Right lobe of liver (tissue), 4 donors: ENCODE measurements at regions not wholly inside any gene's neighbourhood (a gene's known extent, or its start where the extent isn't known, plus 50 kb on each side); places are given as distances from the start of the nearest gene placed in this dataset.

Experiments used
- POLR2A ChIP-seq: fragments of 450-650 bp; IDR thresholded peaks from one replicate; pipeline ENCODE4 v1.6.1; 2017; ENCODE audit warnings: antibody characterized with exemption, mild to moderate bottlenecking
- TF ChIP-seq, protein P1 (sequence below), 4 donors: fragments of 200-600 bp in 3 of 4; fragments of 450-650 bp in 1 of 4; IDR thresholded peaks; one replicate each; pipeline versions ENCODE4 v1.5.1 to v1.8.0; 2016 to 2022; ENCODE audit warnings: antibody characterized with exemption in 4 of 4, mild to moderate bottlenecking in 2 of 4
- donor health status: DM: no; HTN: no; CAD: no.
- donor health status: DM: no; HTN: no; CAD: no.
- donor health status: DM: no; HTN: yes; CAD: no.

DNA sequence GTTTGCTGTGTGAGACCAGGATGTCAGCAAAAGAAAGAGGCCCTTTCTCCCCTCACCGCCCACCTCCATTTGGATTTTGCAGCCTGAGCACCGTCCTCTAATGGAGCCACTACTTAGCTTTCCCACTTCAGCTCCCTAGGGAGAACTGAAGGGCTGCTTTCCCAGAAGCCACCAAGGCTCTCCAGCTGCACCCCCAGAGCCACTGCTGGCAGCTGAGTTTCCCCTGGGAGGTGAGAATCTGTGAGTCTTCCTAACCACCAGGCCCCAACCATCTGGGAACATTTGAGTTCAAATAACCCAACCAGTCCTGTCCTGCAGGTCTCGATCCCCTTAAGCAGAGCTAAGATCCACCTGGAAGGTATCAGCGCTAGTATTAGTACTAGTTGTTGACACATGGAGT lies 173.1 kb upstream of the USP9X start:
- TF ChIP-seq, protein P1, sequence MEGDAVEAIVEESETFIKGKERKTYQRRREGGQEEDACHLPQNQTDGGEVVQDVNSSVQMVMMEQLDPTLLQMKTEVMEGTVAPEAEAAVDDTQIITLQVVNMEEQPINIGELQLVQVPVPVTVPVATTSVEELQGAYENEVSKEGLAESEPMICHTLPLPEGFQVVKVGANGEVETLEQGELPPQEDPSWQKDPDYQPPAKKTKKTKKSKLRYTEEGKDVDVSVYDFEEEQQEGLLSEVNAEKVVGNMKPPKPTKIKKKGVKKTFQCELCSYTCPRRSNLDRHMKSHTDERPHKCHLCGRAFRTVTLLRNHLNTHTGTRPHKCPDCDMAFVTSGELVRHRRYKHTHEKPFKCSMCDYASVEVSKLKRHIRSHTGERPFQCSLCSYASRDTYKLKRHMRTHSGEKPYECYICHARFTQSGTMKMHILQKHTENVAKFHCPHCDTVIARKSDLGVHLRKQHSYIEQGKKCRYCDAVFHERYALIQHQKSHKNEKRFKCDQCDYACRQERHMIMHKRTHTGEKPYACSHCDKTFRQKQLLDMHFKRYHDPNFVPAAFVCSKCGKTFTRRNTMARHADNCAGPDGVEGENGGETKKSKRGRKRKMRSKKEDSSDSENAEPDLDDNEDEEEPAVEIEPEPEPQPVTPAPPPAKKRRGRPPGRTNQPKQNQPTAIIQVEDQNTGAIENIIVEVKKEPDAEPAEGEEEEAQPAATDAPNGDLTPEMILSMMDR (IDR thresholded peaks at IDR 0.05): no peak
- no peak for TF ChIP-seq POLR2A
